Esophagus squamous epithelium (tissue), 5 donors: ENCODE measurements at regions not wholly inside any gene's neighbourhood (a gene's known extent, or its start where the extent isn't known, plus 50 kb on each side); places are given as distances from the start of the nearest gene placed in this dataset.

Experiments
- DNase-seq: peaks from one replicate; lab custom pipeline; 2025; lab: John Stamatoyannopoulos, UW
- H3K27ac ChIP-seq, 4 donors: fragments of 200-600 bp; sonication (generic); one replicate each; pipeline ENCODE4 v1.5.1; 2016 to 2019; ENCODE audit warnings: mild to moderate bottlenecking in 1 of 4
- H3K27me3 ChIP-seq, 4 donors: fragments of 200-600 bp; sonication (generic); 1 replicate in 3 of 4; 2 replicates in 1 of 4; pipeline versions ENCODE4 v1.5.1 to v1.6.0; 2017 to 2021; ENCODE audit warnings: antibody characterized with exemption in 1 of 4
- H3K36me3 ChIP-seq, 3 donors: fragments of 200-600 bp; sonication (generic); one replicate each; pipeline ENCODE4 v1.5.1; 2016 to 2019
- H3K4me1 ChIP-seq, 3 donors: fragments of 200-600 bp; sonication (generic); one replicate each; pipeline ENCODE4 v1.5.1; 2017 to 2019
- H3K4me3 ChIP-seq, 4 donors: fragments of 200-600 bp; sonication (generic); 1 replicate in 3 of 4; 2 replicates in 1 of 4; pipeline ENCODE4 v1.5.1; 2016 to 2019; ENCODE audit warnings: mild to moderate bottlenecking in 2 of 4, moderate library complexity in 1 of 4
- H3K9me3 ChIP-seq, 3 donors: fragments of 200-600 bp; sonication (generic); one replicate each; pipeline ENCODE4 v1.5.1; 2016 to 2019
- POLR2A ChIP-seq, 4 donors: fragments of 450-650 bp; IDR thresholded peaks; one replicate each; pipeline ENCODE4 v1.6.1; 2017; ENCODE audit warnings: antibody characterized with exemption in 4 of 4, mild to moderate bottlenecking in 4 of 4, moderate library complexity in 3 of 4
- WGBS, 2 donors: methylation state at CpG; one replicate each; pipeline ENCODE4 v1.1.5; 2018; 5-methylcytosine and 5-hydroxymethylcytosine counted together
- intact Hi-C: fragments of 100-400 bp; cut with DNase I; formaldehyde crosslinking; loops from one replicate; pipeline ENCODE4 v1.15.0; 2022
- TF ChIP-seq, protein P1 (sequence below), 6 experiments: fragments of 450-650 bp in 4 of 6; fragments of 200-600 bp in 2 of 6; sonication (generic) in 2 of 6; IDR thresholded peaks; one replicate each; pipeline ENCODE4 v1.5.1; 2016 to 2019; ENCODE audit warnings: antibody characterized with exemption in 6 of 6, mild to moderate bottlenecking in 4 of 6, moderate library complexity in 4 of 6
- donor health status: DM: yes; HTN: yes; CAD: no.

DNA sequence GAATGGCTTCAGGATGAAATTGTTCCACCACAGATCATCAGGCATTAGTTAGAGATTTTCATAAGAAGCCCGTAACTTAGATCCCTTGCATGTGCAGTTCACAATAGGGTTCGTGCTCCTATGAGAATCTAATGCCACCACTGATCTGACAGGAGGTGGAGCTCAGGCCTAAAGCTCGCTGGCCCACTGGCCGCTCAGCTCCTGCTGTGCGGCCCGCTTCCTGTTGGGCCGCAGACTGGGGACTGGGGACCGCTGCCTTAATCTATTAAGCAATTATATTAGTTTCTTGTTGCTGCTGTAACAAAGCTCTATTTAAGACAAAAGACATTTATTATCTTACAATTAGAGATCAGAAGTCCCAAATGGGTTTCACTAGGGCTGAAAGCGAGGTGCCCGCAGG lies 205.6 kb downstream of the LARP7 start:
- intact Hi-C loops: no loop called here
- no peak for DNase-seq
- Histone ChIP-seq H3K4me3 (no peak overlapping the region), H3K9me3 (no peaks in the 10 kb centered on the region), H3K27ac (no peak overlapping the region), H3K36me3 (no peaks in the 10 kb centered on the region), H3K27me3 (no peaks in the 10 kb centered on the region), H3K4me1 (peaks cover 0 to 4% (median 0%) of the 10 kb centered on the region in 3 donors)
- TF ChIP-seq POLR2A (IDR thresholded peaks at IDR 0.05): no peak
- TF ChIP-seq, protein P1, sequence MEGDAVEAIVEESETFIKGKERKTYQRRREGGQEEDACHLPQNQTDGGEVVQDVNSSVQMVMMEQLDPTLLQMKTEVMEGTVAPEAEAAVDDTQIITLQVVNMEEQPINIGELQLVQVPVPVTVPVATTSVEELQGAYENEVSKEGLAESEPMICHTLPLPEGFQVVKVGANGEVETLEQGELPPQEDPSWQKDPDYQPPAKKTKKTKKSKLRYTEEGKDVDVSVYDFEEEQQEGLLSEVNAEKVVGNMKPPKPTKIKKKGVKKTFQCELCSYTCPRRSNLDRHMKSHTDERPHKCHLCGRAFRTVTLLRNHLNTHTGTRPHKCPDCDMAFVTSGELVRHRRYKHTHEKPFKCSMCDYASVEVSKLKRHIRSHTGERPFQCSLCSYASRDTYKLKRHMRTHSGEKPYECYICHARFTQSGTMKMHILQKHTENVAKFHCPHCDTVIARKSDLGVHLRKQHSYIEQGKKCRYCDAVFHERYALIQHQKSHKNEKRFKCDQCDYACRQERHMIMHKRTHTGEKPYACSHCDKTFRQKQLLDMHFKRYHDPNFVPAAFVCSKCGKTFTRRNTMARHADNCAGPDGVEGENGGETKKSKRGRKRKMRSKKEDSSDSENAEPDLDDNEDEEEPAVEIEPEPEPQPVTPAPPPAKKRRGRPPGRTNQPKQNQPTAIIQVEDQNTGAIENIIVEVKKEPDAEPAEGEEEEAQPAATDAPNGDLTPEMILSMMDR (IDR thresholded peaks at IDR 0.05): no peak
- WGBS, 2 donors: 85 to 88% methylated on average over 4 to 6 of the region's 10 CpGs

DNA sequence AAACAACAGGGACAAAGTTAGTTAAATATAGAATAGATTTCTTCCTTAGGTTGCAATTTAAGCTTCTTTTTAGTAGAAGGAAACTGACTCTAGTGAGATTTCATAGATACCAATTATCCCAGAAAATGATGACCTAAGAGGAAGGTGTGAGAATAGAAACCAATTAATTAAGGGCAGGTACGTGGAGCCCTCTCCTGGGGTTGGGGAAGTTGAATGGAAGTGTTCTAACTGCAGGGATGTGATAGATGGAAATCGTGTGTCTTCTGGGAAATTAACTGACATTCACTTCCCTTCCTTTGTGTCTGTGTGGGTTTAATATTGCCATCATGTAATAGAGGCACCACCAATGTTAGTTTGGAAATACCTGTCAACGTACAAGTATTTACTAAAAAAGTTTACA lies 204.1 kb upstream of the ANK2 start:
- no peak overlapping the region for H3K4me3 ChIP-seq
- intact Hi-C loops: no loop called here
- no peaks in the 10 kb centered on the region for H3K9me3 ChIP-seq
- no peak overlapping the region for H3K27ac ChIP-seq
- 75 to 81% methylated on average over 3 of the region's 3 CpGs for WGBS, 2 donors
- no peak for TF ChIP-seq POLR2A (IDR thresholded peaks at IDR 0.05)
- TF ChIP-seq, protein P1 (IDR thresholded peaks at IDR 0.05): no peak
- H3K4me1 ChIP-seq: peaks cover 0 to 26% (median 3%) of the 10 kb centered on the region in 3 donors
- no peaks in the 10 kb centered on the region for H3K36me3 ChIP-seq
- no peak for DNase-seq
- no peaks in the 10 kb centered on the region for H3K27me3 ChIP-seq

DNA sequence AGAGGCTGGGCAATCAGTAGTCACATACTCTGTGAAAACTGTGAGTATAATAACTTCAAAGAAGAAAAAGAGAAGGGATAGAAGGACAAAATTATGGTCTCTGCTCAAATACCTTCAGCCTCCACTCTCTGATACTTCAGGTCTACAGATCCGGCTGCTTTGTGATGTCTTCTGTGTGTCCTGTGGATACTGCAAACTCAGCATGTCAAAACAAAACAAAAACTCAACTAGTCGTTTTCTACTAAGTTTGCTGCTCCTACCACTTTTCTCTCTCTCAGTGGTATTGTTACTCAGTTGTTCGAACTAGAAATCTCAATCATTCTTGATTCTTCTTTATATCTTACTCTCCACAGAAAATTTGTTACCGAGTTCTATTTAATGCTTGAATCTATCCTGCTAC lies 202.4 kb upstream of the ANK2 start:
- WGBS, 2 donors: 88 to 92% methylated on average over 4 of the region's 4 CpGs
- TF ChIP-seq POLR2A (IDR thresholded peaks at IDR 0.05): no peak
- TF ChIP-seq, protein P1 (IDR thresholded peaks at IDR 0.05): no peak
- no peak for DNase-seq
- no peaks in the 10 kb centered on the region for H3K36me3 ChIP-seq
- no peak overlapping the region for H3K4me3 ChIP-seq
- no peaks in the 10 kb centered on the region for H3K27me3 ChIP-seq
- H3K4me1 ChIP-seq: peaks cover 0 to 26% (median 3%) of the 10 kb centered on the region in 3 donors
- intact Hi-C loops: no loop called here
- H3K9me3 ChIP-seq: no peaks in the 10 kb centered on the region
- H3K27ac ChIP-seq: no peak overlapping the region

DNA sequence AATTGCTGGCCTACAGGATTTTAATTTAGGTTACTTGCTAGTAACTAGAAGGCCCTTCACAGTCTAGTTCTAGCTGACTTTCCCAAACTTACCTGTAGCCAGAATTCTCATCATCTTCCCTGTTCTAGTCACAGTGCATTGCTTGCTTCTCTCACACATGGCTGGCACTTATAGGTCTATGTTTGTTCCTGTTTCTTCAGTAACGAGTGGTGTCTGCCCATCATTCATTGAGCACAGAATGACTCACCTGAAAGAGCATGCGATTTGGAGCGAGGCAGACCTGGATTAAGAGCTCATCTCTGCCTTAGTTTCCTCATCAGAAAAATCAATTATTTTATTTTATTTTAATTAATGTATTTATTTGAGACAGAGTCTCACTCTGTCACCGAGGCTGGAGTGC lies 201.7 kb upstream of the ANK2 start:
- H3K27ac ChIP-seq: no peak overlapping the region

DNA sequence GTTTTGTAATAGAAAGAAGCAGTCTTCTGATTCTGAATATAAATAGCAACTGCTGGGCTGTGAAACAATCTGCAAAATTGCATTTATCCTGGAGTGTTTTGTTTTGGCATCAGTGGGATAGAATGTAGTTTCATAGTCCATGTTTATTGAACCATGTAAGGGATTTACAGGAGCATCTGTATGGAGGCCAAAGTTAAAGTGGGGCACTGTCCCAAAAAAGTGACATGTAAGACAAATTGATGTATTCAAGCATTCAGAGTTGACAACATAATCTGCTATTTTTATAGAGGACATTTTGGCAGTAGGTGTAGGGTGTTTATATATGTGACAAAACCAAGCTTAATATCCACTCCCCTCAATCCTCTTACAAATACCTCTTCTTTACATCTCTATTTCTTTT lies 200.5 kb upstream of the ANK2 start:
- Histone ChIP-seq H3K36me3 (no peaks in the 10 kb centered on the region), H3K4me3 (no peak overlapping the region), H3K9me3 (no peaks in the 10 kb centered on the region), H3K27me3 (no peaks in the 10 kb centered on the region), H3K27ac (no peak overlapping the region), H3K4me1 (peaks cover 0 to 26% (median 3%) of the 10 kb centered on the region in 3 donors)
- intact Hi-C loops: no loop called here
- no peak for DNase-seq
- TF ChIP-seq, protein P1 (IDR thresholded peaks at IDR 0.05): no peak
- TF ChIP-seq POLR2A (IDR thresholded peaks at IDR 0.05): no peak

More for the DNA sequence above, 201.7 kb upstream of the ANK2 start:
- Histone ChIP-seq H3K36me3 (no peaks in the 10 kb centered on the region), H3K27me3 (no peaks in the 10 kb centered on the region), H3K9me3 (no peaks in the 10 kb centered on the region), H3K4me1 (peaks cover 0 to 26% (median 3%) of the 10 kb centered on the region in 3 donors), H3K4me3 (no peak overlapping the region)
- 61% methylated on average over 4 of the region's 4 CpGs for WGBS, 2 donors
- TF ChIP-seq, protein P1 (IDR thresholded peaks at IDR 0.05): no peak
- no peak for TF ChIP-seq POLR2A (IDR thresholded peaks at IDR 0.05)
- intact Hi-C loops: no loop called here
- no peak for DNase-seq
